B cell (primary cell): ENCODE measurements at regions not wholly inside any gene's neighbourhood (a gene's known extent, or its start where the extent isn't known, plus 50 kb on each side); places are given as distances from the start of the nearest gene placed in this dataset.

Source experiments
- ATAC-seq: fragments of 200-7000 bp; cut with Tn5 transposase; one replicate; pipeline ENCODE4 v1.10.0; 2021; ENCODE audit warnings: low read depth, mild to moderate bottlenecking, moderate number of reproducible peaks, moderate library complexity
- CTCF ChIA-PET: fragments of 350-600 bp; sonication (Branson Sonifier 250); formaldehyde crosslinking; loops from one replicate; lab custom pipeline; 2021; ENCODE audit warnings: antibody characterized with exemption, inconsistent platforms; lab: Charles Lee
- POLR2A ChIA-PET: fragments of 350-600 bp; sonication (Branson Sonifier 250); formaldehyde crosslinking; loops from one replicate; lab custom pipeline; 2021; ENCODE audit warnings: antibody characterized with exemption; lab: Charles Lee
- DNase-seq: peaks from one replicate; pipeline ENCODE4 v3.0.0; 2013
- H2AFZ ChIP-seq: 2 replicates; pipeline ENCODE4 v1.6.1; 2012; ENCODE audit warnings: mild to moderate bottlenecking, low read depth, low read length; ENCODE audit not compliant: insufficient read depth, poor library complexity, severe bottlenecking
- H3K27ac ChIP-seq, 2 donors: 1 replicate in 1 of 2; 2 replicates in 1 of 2; pipeline ENCODE4 v1.5.1; 2012 to 2013; ENCODE audit warnings: low read length in 2 of 2, mild to moderate bottlenecking in 2 of 2, moderate library complexity in 1 of 2
- H3K27me3 ChIP-seq, 4 experiments: fragments of 200-600 bp in 1 of 4; sonication (generic) in 1 of 4; replicated peaks in 1 of 4; 1 replicate in 2 of 4; 2 replicates in 2 of 4; pipeline versions ENCODE4 v1.6.1 to v1.7.0; 2013 to 2016; ENCODE audit warnings: low read length in 3 of 4, mild to moderate bottlenecking in 2 of 4, mixed read lengths in 1 of 4, moderate library complexity in 1 of 4; ENCODE audit not compliant: insufficient read depth in 4 of 4, control insufficient read depth in 3 of 4; ENCODE audit errors: control extremely low read depth in 1 of 4
- H3K36me3 ChIP-seq, 2 experiments: replicated peaks in 1 of 2; 1 replicate in 1 of 2; 2 replicates in 1 of 2; pipeline versions ENCODE4 v1.6.1 to v1.7.1; 2013; ENCODE audit warnings: low read length in 1 of 2; ENCODE audit not compliant: insufficient read depth in 2 of 2, control insufficient read depth in 1 of 2; ENCODE audit errors: control extremely low read depth in 1 of 2, extremely low read depth in 1 of 2
- H3K4me1 ChIP-seq, 2 donors: fragments of 200-600 bp in 1 of 2; sonication (generic) in 1 of 2; 1 replicate in 1 of 2; 2 replicates in 1 of 2; pipeline versions ENCODE4 v1.5.1 to v1.6.1; 2013 to 2017; ENCODE audit warnings: low read length in 2 of 2; ENCODE audit not compliant: control insufficient read depth in 2 of 2, insufficient read depth in 2 of 2
- H3K4me2 ChIP-seq: replicated peaks from 2 replicates; pipeline ENCODE3; 2012; ENCODE audit warnings: mild to moderate bottlenecking, low read depth, low read length; ENCODE audit not compliant: poor library complexity, severe bottlenecking
- H3K4me3 ChIP-seq, 5 experiments: fragments of 200-600 bp in 1 of 5; sonication (generic) in 1 of 5; 1 replicate in 3 of 5; 2 replicates in 2 of 5; pipeline versions ENCODE4 v1.5.1 to v1.7.0; 2011 to 2016; ENCODE audit warnings: low read length in 4 of 5, mild to moderate bottlenecking in 4 of 5, low read depth in 2 of 5, control low read depth in 1 of 5, moderate library complexity in 1 of 5; ENCODE audit not compliant: insufficient read depth in 1 of 5; ENCODE audit errors: control extremely low read depth in 1 of 5, extremely low read depth in 1 of 5
- H3K79me2 ChIP-seq: fragments of 200-600 bp; sonication (generic); one replicate; pipeline ENCODE4 v1.6.0; 2016; ENCODE audit warnings: low read length; ENCODE audit not compliant: control insufficient read depth, insufficient read depth
- H3K9ac ChIP-seq: fragments of 200-600 bp; sonication (generic); 2 replicates; pipeline ENCODE4 v1.6.1; 2017; ENCODE audit warnings: mild to moderate bottlenecking, low read length, moderate library complexity
- H3K9me3 ChIP-seq, 3 donors: one replicate each; pipeline versions ENCODE4 v1.6.1 to v1.7.1; 2013; ENCODE audit warnings: low read length in 2 of 3; ENCODE audit not compliant: control insufficient read depth in 2 of 3, insufficient read depth in 1 of 3; ENCODE audit errors: control extremely low read depth in 1 of 3
- H4K20me1 ChIP-seq: 2 replicates; pipeline ENCODE4 v1.6.0; 2012; ENCODE audit warnings: mild to moderate bottlenecking, low read length; ENCODE audit not compliant: insufficient read depth, control insufficient read depth, poor library complexity, severe bottlenecking
- H3K27ac Mint-ChIP-seq: one replicate; pipeline ENCODE4 v1.8.0; 2021; ENCODE audit warnings: mixed read lengths
- H3K27me3 Mint-ChIP-seq: one replicate; pipeline ENCODE4 v1.8.0; 2021; ENCODE audit warnings: mixed read lengths
- H3K4me1 Mint-ChIP-seq: one replicate; pipeline ENCODE4 v1.8.0; 2021; ENCODE audit warnings: mixed read lengths
- H3K4me3 Mint-ChIP-seq: one replicate; pipeline ENCODE4 v1.8.0; 2021; ENCODE audit warnings: mixed read lengths
- H3K9me3 Mint-ChIP-seq: one replicate; pipeline ENCODE4 v1.8.0; 2022; ENCODE audit warnings: mixed read lengths; ENCODE audit not compliant: insufficient read depth
- EZH2 ChIP-seq: IDR thresholded peaks from 2 replicates; pipeline ENCODE4 v1.6.1; 2012; ENCODE audit warnings: borderline replicate concordance, low read depth, mild to moderate bottlenecking, moderate library complexity, low read length; ENCODE audit not compliant: insufficient read depth, poor library complexity, severe bottlenecking
- WGBS: methylation state at CpG from one replicate; pipeline ENCODE4 v1.1.5; 2013; ENCODE audit warnings: missing lambda C conversion rate; ENCODE audit not compliant: insufficient coverage; 5-methylcytosine and 5-hydroxymethylcytosine counted together
- intact Hi-C: fragments of 100-400 bp; cut with micrococcal nuclease; formaldehyde crosslinking; loops from one replicate; pipeline ENCODE4 v1.10.0; 2022
- TF ChIP-seq, protein P1 (sequence below): fragments of 200-600 bp; IDR thresholded peaks from one replicate; pipeline ENCODE4 v1.8.0; 2022; ENCODE audit warnings: antibody characterized with exemption, mild to moderate bottlenecking

GRCh38 chr1:82614090-82614489 lies 813.4 kb downstream of the ADGRL2 start:
- H3K27ac Mint-ChIP-seq: no peak overlapping the region
- WGBS: no CpG with 5 or more reads among the region's 1 CpG
- Histone ChIP-seq H4K20me1 (no peaks in the 10 kb centered on the region), H3K79me2 (no peaks in the 10 kb centered on the region), H3K36me3 (no peaks in the 10 kb centered on the region), H3K27ac (no peak overlapping the region), H3K4me2 (no peak overlapping the region), H3K4me1 (no peaks in the 10 kb centered on the region), H3K4me3 (no peak overlapping the region), H3K9ac (no peak overlapping the region), H2AFZ (no peak overlapping the region), H3K27me3 (no peaks in the 10 kb centered on the region), H3K9me3 (no peaks in the 10 kb centered on the region)
- DNase-seq: no peak
- ATAC-seq: no peak
- peaks cover 3% of the 10 kb centered on the region for H3K9me3 Mint-ChIP-seq
- H3K4me3 Mint-ChIP-seq: no peak overlapping the region
- intact Hi-C loops: no loop called here
- no peaks in the 10 kb centered on the region for H3K4me1 Mint-ChIP-seq
- ChIA-PET POLR2A (no interaction called here), CTCF (no interaction called here)
- TF ChIP-seq EZH2: no peak
- TF ChIP-seq, protein P1, sequence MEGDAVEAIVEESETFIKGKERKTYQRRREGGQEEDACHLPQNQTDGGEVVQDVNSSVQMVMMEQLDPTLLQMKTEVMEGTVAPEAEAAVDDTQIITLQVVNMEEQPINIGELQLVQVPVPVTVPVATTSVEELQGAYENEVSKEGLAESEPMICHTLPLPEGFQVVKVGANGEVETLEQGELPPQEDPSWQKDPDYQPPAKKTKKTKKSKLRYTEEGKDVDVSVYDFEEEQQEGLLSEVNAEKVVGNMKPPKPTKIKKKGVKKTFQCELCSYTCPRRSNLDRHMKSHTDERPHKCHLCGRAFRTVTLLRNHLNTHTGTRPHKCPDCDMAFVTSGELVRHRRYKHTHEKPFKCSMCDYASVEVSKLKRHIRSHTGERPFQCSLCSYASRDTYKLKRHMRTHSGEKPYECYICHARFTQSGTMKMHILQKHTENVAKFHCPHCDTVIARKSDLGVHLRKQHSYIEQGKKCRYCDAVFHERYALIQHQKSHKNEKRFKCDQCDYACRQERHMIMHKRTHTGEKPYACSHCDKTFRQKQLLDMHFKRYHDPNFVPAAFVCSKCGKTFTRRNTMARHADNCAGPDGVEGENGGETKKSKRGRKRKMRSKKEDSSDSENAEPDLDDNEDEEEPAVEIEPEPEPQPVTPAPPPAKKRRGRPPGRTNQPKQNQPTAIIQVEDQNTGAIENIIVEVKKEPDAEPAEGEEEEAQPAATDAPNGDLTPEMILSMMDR: no peak
- H3K27me3 Mint-ChIP-seq: no peaks in the 10 kb centered on the region

GRCh38 chr1:82612986-82613385 lies 812.3 kb downstream of the ADGRL2 start:
- DNase-seq: no peak
- Mint-ChIP-seq H3K27me3 (no peaks in the 10 kb centered on the region), H3K4me1 (no peaks in the 10 kb centered on the region), H3K27ac (no peak overlapping the region), H3K9me3 (peaks cover 3% of the 10 kb centered on the region), H3K4me3 (no peak overlapping the region)
- H3K4me3 ChIP-seq: no peak overlapping the region
- no peaks in the 10 kb centered on the region for H3K27me3 ChIP-seq
- ChIA-PET CTCF (no interaction called here), POLR2A (no interaction called here)
- H3K4me2 ChIP-seq: no peak overlapping the region
- H3K4me1 ChIP-seq: no peaks in the 10 kb centered on the region
- H2AFZ ChIP-seq: no peak overlapping the region
- H3K79me2 ChIP-seq: no peaks in the 10 kb centered on the region
- H3K36me3 ChIP-seq: no peaks in the 10 kb centered on the region
- no peak overlapping the region for H3K9ac ChIP-seq
- no peak for ATAC-seq
- no peaks in the 10 kb centered on the region for H4K20me1 ChIP-seq
- no peak overlapping the region for H3K27ac ChIP-seq
- intact Hi-C loops: no loop called here
- WGBS: no CpG with 5 or more reads among the region's 3 CpGs
- no peak for TF ChIP-seq EZH2
- H3K9me3 ChIP-seq: no peaks in the 10 kb centered on the region
